GM21723 (cell line): ENCODE measurements at regions not wholly inside any gene's neighbourhood (a gene's known extent, or its start where the extent isn't known, plus 50 kb on each side); places are given as distances from the start of the nearest gene placed in this dataset.
"Not testable (repeated sequence)": the region's sequence is repeated elsewhere in the genome, so short reads cannot be mapped to it uniquely, and the experiment has no call there.

Experiments
- ATAC-seq: cut with Tn5 transposase; IDR thresholded peaks from one replicate; pipeline ENCODE4 v1.9.1; 2021; ENCODE audit warnings: mild to moderate bottlenecking, moderate library complexity; ENCODE audit not compliant: unreplicated experiment

GRCh38 chr5:173667702-173668101, 51.3 kb upstream of the BOD1 start:
- no peak for ATAC-seq

- no peak for ATAC-seq
These were observed 51.9 kb upstream of the BOD1 start for GRCh38 chr5:173668245-173668800.

GRCh38 chr5:173668910-173669309, 52.5 kb upstream of the BOD1 start:
- ATAC-seq: no peak

- ATAC-seq: no peak
These were observed 53.0 kb upstream of the BOD1 start for GRCh38 chr5:173669483-173669882.

GRCh38 chr5:173670130-173670651, 53.7 kb upstream of the BOD1 start:
- ATAC-seq: no peak

- no peak for ATAC-seq
These were observed 54.3 kb upstream of the BOD1 start for GRCh38 chr5:173670791-173671120.

- ATAC-seq: no peak
These were observed 54.9 kb upstream of the BOD1 start for GRCh38 chr5:173671121-173671949.

- ATAC-seq: no peak
These were observed 55.7 kb upstream of the BOD1 start for GRCh38 chr5:173672166-173672565.

- ATAC-seq: no peak
These were observed 56.4 kb upstream of the BOD1 start for GRCh38 chr5:173672891-173673290.

- no peak for ATAC-seq
These were observed 57.0 kb upstream of the BOD1 start for GRCh38 chr5:173673295-173674101.

- ATAC-seq: no peak
These were observed 59.0 kb upstream of the BOD1 start for GRCh38 chr5:173675287-173675996.

- no peak for ATAC-seq
These were observed 59.9 kb upstream of the BOD1 start for GRCh38 chr5:173676375-173676774.

- ATAC-seq: no peak
These were observed 60.7 kb upstream of the BOD1 start for GRCh38 chr5:173677125-173677672.

GRCh38 chr5:173679909-173680630, 63.6 kb upstream of the BOD1 start:
- peak; percentile 59 for ATAC-seq

- ATAC-seq: peak; percentile 74
These were observed 64.3 kb upstream of the BOD1 start for GRCh38 chr5:173680660-173681242.

- no peak for ATAC-seq
These were observed 65.9 kb upstream of the BOD1 start for GRCh38 chr5:173682313-173682712.

GRCh38 chr5:173684535-173684934, 68.1 kb upstream of the BOD1 start:
- ATAC-seq: not testable (repeated sequence)

GRCh38 chr5:173686950-173687349, 70.5 kb upstream of the BOD1 start:
- ATAC-seq: no peak

GRCh38 chr5:173688703-173689102, 72.3 kb upstream of the BOD1 start:
- no peak for ATAC-seq
